CD14-positive monocyte (primary cell): ENCODE measurements at regions not wholly inside any gene's neighbourhood (a gene's known extent, or its start where the extent isn't known, plus 50 kb on each side); places are given as distances from the start of the nearest gene placed in this dataset.

ENCODE experiments used
- DNase-seq, 3 donors: peaks; one replicate each; pipeline ENCODE4 v3.0.0-alpha.2; 2011 to 2022
- H2AFZ ChIP-seq: 2 replicates; pipeline ENCODE4 v1.6.0; 2012; ENCODE audit warnings: mild to moderate bottlenecking, low read depth, low read length, inconsistent platforms; ENCODE audit not compliant: insufficient read depth, poor library complexity, severe bottlenecking
- H3K27ac ChIP-seq, 2 donors: 1 replicate in 1 of 2; 2 replicates in 1 of 2; pipeline ENCODE4 v1.5.1; 2012 to 2013; ENCODE audit warnings: low read length in 2 of 2, control low read depth in 1 of 2, inconsistent platforms in 1 of 2, low read depth in 1 of 2, mild to moderate bottlenecking in 1 of 2
- H3K27me3 ChIP-seq, 2 donors: one replicate each; pipeline versions ENCODE4 v1.6.0 to v1.6.1; 2011 to 2013; ENCODE audit warnings: low read length in 2 of 2; ENCODE audit not compliant: control insufficient read depth in 2 of 2, insufficient read depth in 2 of 2
- H3K36me3 ChIP-seq, 2 donors: replicated peaks in 1 of 2; 1 replicate in 1 of 2; 2 replicates in 1 of 2; pipeline versions ENCODE4 v1.5.1 to v1.6.1; 2012 to 2013; ENCODE audit warnings: low read length in 2 of 2, control low read depth in 1 of 2, inconsistent platforms in 1 of 2, mild to moderate bottlenecking in 1 of 2; ENCODE audit not compliant: insufficient read depth in 2 of 2, control insufficient read depth in 1 of 2
- H3K4me1 ChIP-seq, 2 donors: 1 replicate in 1 of 2; 2 replicates in 1 of 2; pipeline versions ENCODE4 v1.5.1 to v1.6.1; 2012 to 2013; ENCODE audit warnings: low read length in 2 of 2, control low read depth in 1 of 2, inconsistent platforms in 1 of 2, mild to moderate bottlenecking in 1 of 2, moderate library complexity in 1 of 2; ENCODE audit not compliant: insufficient read depth in 2 of 2, control insufficient read depth in 1 of 2
- H3K4me2 ChIP-seq: replicated peaks from 2 replicates; pipeline ENCODE3; 2012; ENCODE audit warnings: low read length, moderate library complexity, mild to moderate bottlenecking; ENCODE audit not compliant: poor library complexity, severe bottlenecking; ENCODE audit errors: extremely low read depth
- H3K4me3 ChIP-seq, 3 experiments: fragments of 200-600 bp in 1 of 3; sonication (generic) in 1 of 3; replicated peaks in 1 of 3; 1 replicate in 2 of 3; 2 replicates in 1 of 3; pipeline ENCODE4 v1.5.1; 2011 to 2013; ENCODE audit warnings: low read length in 3 of 3, mild to moderate bottlenecking in 3 of 3, control low read depth in 2 of 3, low read depth in 2 of 3, inconsistent platforms in 1 of 3, moderate library complexity in 1 of 3
- H3K79me2 ChIP-seq: 2 replicates; pipeline ENCODE4 v1.6.0; 2012; ENCODE audit warnings: mild to moderate bottlenecking, control low read depth, inconsistent platforms, low read length, moderate library complexity; ENCODE audit not compliant: insufficient read depth
- H3K9ac ChIP-seq: 2 replicates; pipeline ENCODE4 v1.6.0; 2017; ENCODE audit warnings: low read length, mild to moderate bottlenecking; ENCODE audit not compliant: insufficient read depth, poor library complexity, severe bottlenecking
- H3K9me3 ChIP-seq, 2 donors: replicated peaks in 1 of 2; 1 replicate in 1 of 2; 2 replicates in 1 of 2; pipeline versions ENCODE4 v1.5.1 to v1.6.1; 2012 to 2013; ENCODE audit warnings: low read length in 2 of 2, control low read depth in 1 of 2; ENCODE audit not compliant: control insufficient read depth in 1 of 2, insufficient read depth in 1 of 2
- H4K20me1 ChIP-seq: 2 replicates; pipeline ENCODE4 v1.6.0; 2012; ENCODE audit warnings: mild to moderate bottlenecking, low read length, control low read depth, moderate library complexity; ENCODE audit not compliant: insufficient read depth
- H3K27ac Mint-ChIP-seq, 7 donors: one replicate each; pipeline ENCODE4 v1.8.0; 2020; ENCODE audit warnings: mild to moderate bottlenecking in 7 of 7, mixed read lengths in 7 of 7, moderate library complexity in 6 of 7, inconsistent platforms in 2 of 7
- H3K27me3 Mint-ChIP-seq, 3 donors: one replicate each; pipeline ENCODE4 v1.8.0; 2021 to 2022; ENCODE audit warnings: low read depth in 3 of 3, mild to moderate bottlenecking in 3 of 3, mixed read lengths in 3 of 3, moderate library complexity in 3 of 3, inconsistent platforms in 1 of 3
- H3K36me3 Mint-ChIP-seq, 2 donors: one replicate each; pipeline ENCODE4 v1.8.0; 2020; ENCODE audit warnings: mixed read lengths in 2 of 2, inconsistent platforms in 1 of 2, mild to moderate bottlenecking in 1 of 2
- H3K4me1 Mint-ChIP-seq: one replicate; pipeline ENCODE4 v1.8.0; 2020; ENCODE audit warnings: mild to moderate bottlenecking, mixed read lengths
- H3K4me3 Mint-ChIP-seq, 2 donors: one replicate each; pipeline ENCODE4 v1.8.0; 2020; ENCODE audit warnings: mild to moderate bottlenecking in 2 of 2, mixed read lengths in 2 of 2, moderate library complexity in 1 of 2
- H3K9me3 Mint-ChIP-seq, 7 donors: one replicate each; pipeline ENCODE4 v1.8.0; 2020 to 2022; ENCODE audit warnings: mixed read lengths in 7 of 7, mild to moderate bottlenecking in 6 of 7, moderate library complexity in 6 of 7, inconsistent platforms in 2 of 7
- CTCF ChIP-seq: fragments of 200-600 bp; IDR thresholded peaks from one replicate; pipeline ENCODE4 v1.8.0; 2022; ENCODE audit warnings: antibody characterized with exemption, mild to moderate bottlenecking
- WGBS: methylation state at CpG from one replicate; pipeline ENCODE4 v1.1.5; 2013; ENCODE audit warnings: missing lambda C conversion rate; ENCODE audit not compliant: insufficient coverage; 5-methylcytosine and 5-hydroxymethylcytosine counted together
- intact Hi-C, 2 donors: fragments of 100-400 bp; cut with micrococcal nuclease; formaldehyde crosslinking; loops; one replicate each; pipeline versions ENCODE4 v1.15.0 to v1.15.1; 2023

- H3K9me3 Mint-ChIP-seq: peaks cover 0 to 4% (median 0%) of the 10 kb centered on the region in 7 donors
- H3K4me3 Mint-ChIP-seq: no peak overlapping the region
- no peak for TF ChIP-seq CTCF
- 100% methylated on average over 1 of the region's 1 CpG for WGBS
- Histone ChIP-seq H3K4me3 (no peak overlapping the region), H3K9ac (no peak overlapping the region), H3K4me2 (no peak overlapping the region), H3K9me3 (no peaks in the 10 kb centered on the region), H3K4me1 (no peaks in the 10 kb centered on the region), H4K20me1 (no peaks in the 10 kb centered on the region), H3K79me2 (no peaks in the 10 kb centered on the region), H3K27ac (no peak overlapping the region), H3K36me3 (no peaks in the 10 kb centered on the region), H3K27me3 (no peaks in the 10 kb centered on the region), H2AFZ (no peak overlapping the region)
- peaks cover 0 to 1% (median 0%) of the 10 kb centered on the region in 3 donors for H3K27me3 Mint-ChIP-seq
- intact Hi-C loops: no loop called here
- no peak overlapping the region for H3K27ac Mint-ChIP-seq
- H3K4me1 Mint-ChIP-seq: no peaks in the 10 kb centered on the region
- no peak for DNase-seq
- H3K36me3 Mint-ChIP-seq: no peaks in the 10 kb centered on the region
Measured at GRCh38 chr7:15848901-15849300, 162.4 kb upstream of the MEOX2 start.

GRCh38 chr7:15848362-15848761, 161.9 kb upstream of the MEOX2 start:
- intact Hi-C loops: no loop called here
- H3K27me3 ChIP-seq: no peaks in the 10 kb centered on the region
- H3K9me3 ChIP-seq: no peaks in the 10 kb centered on the region
- no peaks in the 10 kb centered on the region for H3K36me3 Mint-ChIP-seq
- peaks cover 0 to 5% (median 3%) of the 10 kb centered on the region in 7 donors for H3K9me3 Mint-ChIP-seq
- H3K4me1 Mint-ChIP-seq: no peaks in the 10 kb centered on the region
- no peak overlapping the region for H3K27ac ChIP-seq
- no peak overlapping the region for H2AFZ ChIP-seq
- no CpG with 5 or more reads among the region's 3 CpGs for WGBS
- H3K27me3 Mint-ChIP-seq: peaks cover 0 to 1% (median 0%) of the 10 kb centered on the region in 3 donors
- TF ChIP-seq CTCF: no peak
- H3K27ac Mint-ChIP-seq: no peak overlapping the region
- H3K79me2 ChIP-seq: no peaks in the 10 kb centered on the region
- no peak overlapping the region for H3K4me3 ChIP-seq
- H3K4me3 Mint-ChIP-seq: no peak overlapping the region
- no peaks in the 10 kb centered on the region for H4K20me1 ChIP-seq
- H3K9ac ChIP-seq: no peak overlapping the region
- H3K36me3 ChIP-seq: no peaks in the 10 kb centered on the region
- no peaks in the 10 kb centered on the region for H3K4me1 ChIP-seq
- H3K4me2 ChIP-seq: no peak overlapping the region
- no peak for DNase-seq
